H1 (cell line): ENCODE measurements at regions not wholly inside any gene's neighbourhood (a gene's known extent, or its start where the extent isn't known, plus 50 kb on each side); places are given as distances from the start of the nearest gene placed in this dataset.

Source experiments
- BRCA1 ChIP-seq: IDR thresholded peaks from 2 replicates; pipeline ENCODE4 v1.6.1; 2012; ENCODE audit warnings: low read depth, low read length, improper control_type of control experiment
- KDM1A ChIP-seq: fragments of 200-600, 300-600 bp; sonication (generic); IDR thresholded peaks from 2 replicates; pipeline ENCODE4 v1.7.1; 2016; ENCODE audit warnings: mild to moderate bottlenecking, low read length, borderline replicate concordance
- KDM4A ChIP-seq: IDR thresholded peaks from one replicate; pipeline ENCODE4 v1.7.1; 2012; ENCODE audit warnings: low read depth, mild to moderate bottlenecking, moderate library complexity, low read length, inconsistent platforms; ENCODE audit not compliant: severe bottlenecking
- NRF1 ChIP-seq: IDR thresholded peaks from 2 replicates; pipeline ENCODE4 v1.6.1; 2011; ENCODE audit warnings: mild to moderate bottlenecking, low read depth, low read length, improper control_type of control experiment
- RFX5 ChIP-seq: IDR thresholded peaks from 2 replicates; pipeline ENCODE4 v1.6.1; 2011; ENCODE audit warnings: low read depth, low read length, improper control_type of control experiment, borderline replicate concordance
- SP2 ChIP-seq: IDR thresholded peaks from 2 replicates; pipeline ENCODE4 v1.6.1; 2012; ENCODE audit warnings: mild to moderate bottlenecking, low read length, inconsistent platforms
- SP4 ChIP-seq: IDR thresholded peaks from 2 replicates; pipeline ENCODE4 v1.6.1; 2012; ENCODE audit warnings: low read length, inconsistent platforms
- TF ChIP-seq, protein P1 (sequence below): fragments of 300-600 bp; sonication (generic); IDR thresholded peaks from 2 replicates; pipeline ENCODE4 v1.7.1; 2012; ENCODE audit warnings: low read length, moderate library complexity, mild to moderate bottlenecking, inconsistent platforms; ENCODE audit not compliant: insufficient replicate concordance
- TF ChIP-seq, protein P2 (sequence below): IDR thresholded peaks from 2 replicates; pipeline ENCODE4 v1.6.1; 2011; ENCODE audit warnings: low read depth, mild to moderate bottlenecking, low read length; ENCODE audit not compliant: insufficient read depth

DNA sequence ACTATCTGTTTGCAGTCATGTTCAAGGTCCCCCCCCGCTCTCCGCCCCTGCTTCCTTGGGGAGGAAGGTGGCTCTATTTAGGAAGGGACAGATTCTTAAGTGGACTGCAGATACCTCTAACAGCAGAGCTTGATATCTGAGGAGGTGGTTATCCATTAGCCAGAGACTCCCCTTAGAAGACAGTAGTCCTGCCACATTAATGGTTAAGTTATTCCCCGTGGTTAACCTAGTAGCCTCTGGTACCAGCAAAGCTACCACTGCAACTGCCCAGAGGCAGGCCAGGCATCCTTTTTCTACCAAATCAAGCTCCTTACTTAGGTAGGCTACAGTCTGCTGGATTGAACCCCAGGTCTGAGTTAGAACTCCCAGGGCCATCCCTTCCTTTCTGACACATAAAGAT lies 162.1 kb upstream of the AVPR1A start (continued):
- TF ChIP-seq, protein P1, sequence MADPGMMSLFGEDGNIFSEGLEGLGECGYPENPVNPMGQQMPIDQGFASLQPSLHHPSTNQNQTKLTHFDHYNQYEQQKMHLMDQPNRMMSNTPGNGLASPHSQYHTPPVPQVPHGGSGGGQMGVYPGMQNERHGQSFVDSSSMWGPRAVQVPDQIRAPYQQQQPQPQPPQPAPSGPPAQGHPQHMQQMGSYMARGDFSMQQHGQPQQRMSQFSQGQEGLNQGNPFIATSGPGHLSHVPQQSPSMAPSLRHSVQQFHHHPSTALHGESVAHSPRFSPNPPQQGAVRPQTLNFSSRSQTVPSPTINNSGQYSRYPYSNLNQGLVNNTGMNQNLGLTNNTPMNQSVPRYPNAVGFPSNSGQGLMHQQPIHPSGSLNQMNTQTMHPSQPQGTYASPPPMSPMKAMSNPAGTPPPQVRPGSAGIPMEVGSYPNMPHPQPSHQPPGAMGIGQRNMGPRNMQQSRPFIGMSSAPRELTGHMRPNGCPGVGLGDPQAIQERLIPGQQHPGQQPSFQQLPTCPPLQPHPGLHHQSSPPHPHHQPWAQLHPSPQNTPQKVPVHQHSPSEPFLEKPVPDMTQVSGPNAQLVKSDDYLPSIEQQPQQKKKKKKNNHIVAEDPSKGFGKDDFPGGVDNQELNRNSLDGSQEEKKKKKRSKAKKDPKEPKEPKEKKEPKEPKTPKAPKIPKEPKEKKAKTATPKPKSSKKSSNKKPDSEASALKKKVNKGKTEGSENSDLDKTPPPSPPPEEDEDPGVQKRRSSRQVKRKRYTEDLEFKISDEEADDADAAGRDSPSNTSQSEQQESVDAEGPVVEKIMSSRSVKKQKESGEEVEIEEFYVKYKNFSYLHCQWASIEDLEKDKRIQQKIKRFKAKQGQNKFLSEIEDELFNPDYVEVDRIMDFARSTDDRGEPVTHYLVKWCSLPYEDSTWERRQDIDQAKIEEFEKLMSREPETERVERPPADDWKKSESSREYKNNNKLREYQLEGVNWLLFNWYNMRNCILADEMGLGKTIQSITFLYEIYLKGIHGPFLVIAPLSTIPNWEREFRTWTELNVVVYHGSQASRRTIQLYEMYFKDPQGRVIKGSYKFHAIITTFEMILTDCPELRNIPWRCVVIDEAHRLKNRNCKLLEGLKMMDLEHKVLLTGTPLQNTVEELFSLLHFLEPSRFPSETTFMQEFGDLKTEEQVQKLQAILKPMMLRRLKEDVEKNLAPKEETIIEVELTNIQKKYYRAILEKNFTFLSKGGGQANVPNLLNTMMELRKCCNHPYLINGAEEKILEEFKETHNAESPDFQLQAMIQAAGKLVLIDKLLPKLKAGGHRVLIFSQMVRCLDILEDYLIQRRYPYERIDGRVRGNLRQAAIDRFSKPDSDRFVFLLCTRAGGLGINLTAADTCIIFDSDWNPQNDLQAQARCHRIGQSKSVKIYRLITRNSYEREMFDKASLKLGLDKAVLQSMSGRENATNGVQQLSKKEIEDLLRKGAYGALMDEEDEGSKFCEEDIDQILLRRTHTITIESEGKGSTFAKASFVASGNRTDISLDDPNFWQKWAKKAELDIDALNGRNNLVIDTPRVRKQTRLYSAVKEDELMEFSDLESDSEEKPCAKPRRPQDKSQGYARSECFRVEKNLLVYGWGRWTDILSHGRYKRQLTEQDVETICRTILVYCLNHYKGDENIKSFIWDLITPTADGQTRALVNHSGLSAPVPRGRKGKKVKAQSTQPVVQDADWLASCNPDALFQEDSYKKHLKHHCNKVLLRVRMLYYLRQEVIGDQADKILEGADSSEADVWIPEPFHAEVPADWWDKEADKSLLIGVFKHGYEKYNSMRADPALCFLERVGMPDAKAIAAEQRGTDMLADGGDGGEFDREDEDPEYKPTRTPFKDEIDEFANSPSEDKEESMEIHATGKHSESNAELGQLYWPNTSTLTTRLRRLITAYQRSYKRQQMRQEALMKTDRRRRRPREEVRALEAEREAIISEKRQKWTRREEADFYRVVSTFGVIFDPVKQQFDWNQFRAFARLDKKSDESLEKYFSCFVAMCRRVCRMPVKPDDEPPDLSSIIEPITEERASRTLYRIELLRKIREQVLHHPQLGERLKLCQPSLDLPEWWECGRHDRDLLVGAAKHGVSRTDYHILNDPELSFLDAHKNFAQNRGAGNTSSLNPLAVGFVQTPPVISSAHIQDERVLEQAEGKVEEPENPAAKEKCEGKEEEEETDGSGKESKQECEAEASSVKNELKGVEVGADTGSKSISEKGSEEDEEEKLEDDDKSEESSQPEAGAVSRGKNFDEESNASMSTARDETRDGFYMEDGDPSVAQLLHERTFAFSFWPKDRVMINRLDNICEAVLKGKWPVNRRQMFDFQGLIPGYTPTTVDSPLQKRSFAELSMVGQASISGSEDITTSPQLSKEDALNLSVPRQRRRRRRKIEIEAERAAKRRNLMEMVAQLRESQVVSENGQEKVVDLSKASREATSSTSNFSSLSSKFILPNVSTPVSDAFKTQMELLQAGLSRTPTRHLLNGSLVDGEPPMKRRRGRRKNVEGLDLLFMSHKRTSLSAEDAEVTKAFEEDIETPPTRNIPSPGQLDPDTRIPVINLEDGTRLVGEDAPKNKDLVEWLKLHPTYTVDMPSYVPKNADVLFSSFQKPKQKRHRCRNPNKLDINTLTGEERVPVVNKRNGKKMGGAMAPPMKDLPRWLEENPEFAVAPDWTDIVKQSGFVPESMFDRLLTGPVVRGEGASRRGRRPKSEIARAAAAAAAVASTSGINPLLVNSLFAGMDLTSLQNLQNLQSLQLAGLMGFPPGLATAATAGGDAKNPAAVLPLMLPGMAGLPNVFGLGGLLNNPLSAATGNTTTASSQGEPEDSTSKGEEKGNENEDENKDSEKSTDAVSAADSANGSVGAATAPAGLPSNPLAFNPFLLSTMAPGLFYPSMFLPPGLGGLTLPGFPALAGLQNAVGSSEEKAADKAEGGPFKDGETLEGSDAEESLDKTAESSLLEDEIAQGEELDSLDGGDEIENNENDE, result no peak
- TF ChIP-seq KDM4A (no peak), NRF1 (no peak), RFX5 (no peak), SP4 (no peak), SP2 (no peak), BRCA1 (no peak), KDM1A (no peak)
- TF ChIP-seq, protein P2, sequence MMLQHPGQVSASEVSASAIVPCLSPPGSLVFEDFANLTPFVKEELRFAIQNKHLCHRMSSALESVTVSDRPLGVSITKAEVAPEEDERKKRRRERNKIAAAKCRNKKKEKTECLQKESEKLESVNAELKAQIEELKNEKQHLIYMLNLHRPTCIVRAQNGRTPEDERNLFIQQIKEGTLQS, result no peak
